Transverse colon (tissue), 4 donors: ENCODE measurements at regions not wholly inside any gene's neighbourhood (a gene's known extent, or its start where the extent isn't known, plus 50 kb on each side); places are given as distances from the start of the nearest gene placed in this dataset.

Source experiments
- DNase-seq: peaks from one replicate; pipeline ENCODE4 v3.0.0-alpha.2; 2019
- H3K27ac ChIP-seq, 4 donors: fragments of 200-600 bp; sonication (generic); 2 replicates each; pipeline ENCODE4 v1.5.1; 2016 to 2018; ENCODE audit warnings: inconsistent platforms in 4 of 4
- H3K27me3 ChIP-seq: fragments of 200-600 bp; sonication (generic); 2 replicates; pipeline ENCODE4 v1.5.1; 2017; ENCODE audit warnings: inconsistent platforms
- H3K36me3 ChIP-seq, 4 donors: fragments of 200-600 bp; sonication (generic); 2 replicates each; pipeline ENCODE4 v1.5.1; 2017 to 2019; ENCODE audit warnings: inconsistent platforms in 4 of 4
- H3K4me1 ChIP-seq, 4 donors: fragments of 200-600 bp; sonication (generic); 2 replicates each; pipeline ENCODE4 v1.5.1; 2017 to 2020; ENCODE audit warnings: inconsistent platforms in 4 of 4
- H3K4me3 ChIP-seq, 4 donors: fragments of 200-600 bp; sonication (generic); 1 replicate in 1 of 4; 2 replicates in 3 of 4; pipeline versions ENCODE4 v1.5.1 to v1.6.1; 2017 to 2019; ENCODE audit warnings: inconsistent platforms in 4 of 4
- H3K9me3 ChIP-seq, 2 donors: fragments of 200-600 bp; sonication (generic); 2 replicates each; pipeline ENCODE4 v1.5.1; 2017 to 2019; ENCODE audit warnings: inconsistent platforms in 2 of 2
- EP300 ChIP-seq: sonication (generic); formaldehyde crosslinking; IDR thresholded peaks from one replicate; pipeline ENCODE4 v1.6.1; 2017; ENCODE audit warnings: antibody characterized with exemption, low read depth
- POLR2A ChIP-seq: fragments of 450-650 bp; IDR thresholded peaks from one replicate; pipeline ENCODE4 v1.6.1; 2016; ENCODE audit warnings: antibody characterized with exemption, mild to moderate bottlenecking, moderate library complexity
- POLR2AphosphoS5 ChIP-seq, 3 donors: sonication (generic); formaldehyde crosslinking; IDR thresholded peaks; one replicate each; pipeline ENCODE4 v1.6.1; 2016; ENCODE audit warnings: antibody characterized with exemption in 3 of 3
- WGBS, 2 donors: methylation state at CpG; one replicate each; pipeline ENCODE4 v1.1.5; 2018; ENCODE audit warnings: low coverage in 1 of 2; 5-methylcytosine and 5-hydroxymethylcytosine counted together
- in situ Hi-C, 4 donors: fragments of 200-750 bp; cut with MboI; loops; one replicate each; pipeline versions ENCODE4 v1.15.0 to v1.15.1; 2017; ENCODE audit warnings: low sequenced_read_pairs in 3 of 4, low pct_ligation_motif_present in 1 of 4, low pct_unique_long_range_greater_than_20kb in 1 of 4
- intact Hi-C: fragments of 100-400 bp; cut with DNase I; formaldehyde crosslinking; loops from one replicate; pipeline ENCODE4 v1.15.1; 2023; ENCODE audit warnings: low total_unique reads
- TF ChIP-seq, protein P1 (sequence below), 5 experiments: fragments of 200-600 bp in 3 of 5; fragments of 450-650 bp in 2 of 5; sonication (generic) in 3 of 5; IDR thresholded peaks; 1 replicate in 2 of 5; 2 replicates in 3 of 5; pipeline ENCODE4 v1.5.1; 2016 to 2017; ENCODE audit warnings: antibody characterized with exemption in 5 of 5, inconsistent platforms in 3 of 5, mild to moderate bottlenecking in 2 of 5, moderate library complexity in 1 of 5

DNA sequence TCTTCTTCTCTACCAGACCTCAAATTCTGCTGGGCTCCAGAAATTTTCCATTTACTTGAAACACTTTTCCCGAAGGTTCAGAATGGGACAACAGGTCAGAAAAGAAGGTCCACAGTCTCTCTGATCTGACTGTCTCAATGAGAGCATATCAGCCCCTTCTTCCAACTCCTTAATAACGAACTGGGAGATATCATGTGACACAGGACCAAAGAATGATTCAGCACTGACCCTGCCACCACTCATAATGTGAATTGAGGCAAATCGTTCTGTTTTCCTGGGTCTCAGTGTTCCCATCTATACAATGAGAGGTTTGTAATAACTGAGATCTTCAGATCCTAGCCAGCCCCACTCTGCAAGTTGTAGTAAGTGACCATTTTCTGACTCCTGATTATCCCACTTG is 500.5 kb downstream of the NTRK3 start:
- H3K27ac ChIP-seq: no peak overlapping the region
- intact Hi-C loops: no loop called here
- H3K4me1 ChIP-seq: peaks cover 0 to 7% (median 0%) of the 10 kb centered on the region in 4 donors
- TF ChIP-seq, protein P1, sequence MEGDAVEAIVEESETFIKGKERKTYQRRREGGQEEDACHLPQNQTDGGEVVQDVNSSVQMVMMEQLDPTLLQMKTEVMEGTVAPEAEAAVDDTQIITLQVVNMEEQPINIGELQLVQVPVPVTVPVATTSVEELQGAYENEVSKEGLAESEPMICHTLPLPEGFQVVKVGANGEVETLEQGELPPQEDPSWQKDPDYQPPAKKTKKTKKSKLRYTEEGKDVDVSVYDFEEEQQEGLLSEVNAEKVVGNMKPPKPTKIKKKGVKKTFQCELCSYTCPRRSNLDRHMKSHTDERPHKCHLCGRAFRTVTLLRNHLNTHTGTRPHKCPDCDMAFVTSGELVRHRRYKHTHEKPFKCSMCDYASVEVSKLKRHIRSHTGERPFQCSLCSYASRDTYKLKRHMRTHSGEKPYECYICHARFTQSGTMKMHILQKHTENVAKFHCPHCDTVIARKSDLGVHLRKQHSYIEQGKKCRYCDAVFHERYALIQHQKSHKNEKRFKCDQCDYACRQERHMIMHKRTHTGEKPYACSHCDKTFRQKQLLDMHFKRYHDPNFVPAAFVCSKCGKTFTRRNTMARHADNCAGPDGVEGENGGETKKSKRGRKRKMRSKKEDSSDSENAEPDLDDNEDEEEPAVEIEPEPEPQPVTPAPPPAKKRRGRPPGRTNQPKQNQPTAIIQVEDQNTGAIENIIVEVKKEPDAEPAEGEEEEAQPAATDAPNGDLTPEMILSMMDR (IDR thresholded peaks at IDR 0.05): no peak
- TF ChIP-seq POLR2AphosphoS5 (IDR thresholded peaks at IDR 0.05) (no peak), POLR2A (no peak), EP300 (no peak)
- in situ Hi-C loops: no loop called here
- no peaks in the 10 kb centered on the region for H3K9me3 ChIP-seq
- no peaks in the 10 kb centered on the region for H3K27me3 ChIP-seq
- WGBS, 2 donors: 65 to 73% methylated on average over 3 of the region's 3 CpGs
- no peak overlapping the region for H3K4me3 ChIP-seq
- no peaks in the 10 kb centered on the region for H3K36me3 ChIP-seq
- DNase-seq: no peak

DNA sequence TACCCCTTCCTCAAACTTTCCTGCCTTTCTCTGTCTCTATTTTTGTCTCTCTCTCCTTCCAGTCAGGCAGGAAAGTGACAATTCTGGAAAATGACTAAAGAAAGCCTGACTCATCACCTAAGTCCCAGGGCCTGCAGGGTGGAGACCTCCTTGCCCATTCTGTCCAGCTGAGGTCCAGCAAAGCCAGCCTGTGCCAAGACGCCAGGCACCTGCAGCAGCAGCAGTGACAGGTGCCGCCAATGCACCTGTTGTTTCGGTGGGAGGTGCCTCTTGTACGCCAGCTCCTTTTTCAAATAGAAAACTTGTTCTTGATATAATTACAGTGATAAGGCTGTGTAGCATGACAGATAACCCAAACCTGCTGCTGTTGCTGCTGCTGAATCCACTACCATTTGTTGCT is 501.3 kb downstream of the NTRK3 start:
- Histone ChIP-seq H3K27ac (no peak overlapping the region), H3K9me3 (no peaks in the 10 kb centered on the region), H3K4me1 (peaks cover 0 to 7% (median 0%) of the 10 kb centered on the region in 4 donors), H3K4me3 (no peak overlapping the region), H3K36me3 (no peaks in the 10 kb centered on the region), H3K27me3 (no peaks in the 10 kb centered on the region)
- no peak for DNase-seq
- TF ChIP-seq POLR2AphosphoS5 (IDR thresholded peaks at IDR 0.05): no peak
- in situ Hi-C loops: no loop called here
- intact Hi-C loops: no loop called here
- WGBS, 2 donors: 51% methylated on average over 4 of the region's 4 CpGs; no CpG with 5 or more reads in 1 of the 2 donors

DNA sequence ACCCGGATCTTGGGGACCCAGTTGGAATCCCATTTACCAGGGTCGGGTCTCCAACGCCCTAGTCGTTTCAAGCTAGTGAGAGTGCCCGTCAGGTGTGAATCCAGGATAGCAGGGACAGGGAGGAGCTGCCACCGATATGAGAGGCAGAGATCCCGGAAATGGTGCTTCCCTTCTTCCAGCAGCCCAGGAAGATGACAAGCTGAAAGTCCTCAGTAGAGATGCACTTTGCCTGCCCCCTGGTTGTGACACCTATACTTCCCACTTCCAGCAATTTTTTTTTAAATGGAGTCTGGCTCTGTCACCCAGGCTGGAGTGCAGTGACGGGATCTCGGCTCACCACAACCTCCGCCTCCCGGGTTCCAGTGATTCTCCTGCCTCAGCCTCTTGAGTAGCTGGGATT is 503.0 kb downstream of the NTRK3 start:
- no peak for DNase-seq
- 83 to 95% methylated on average over 4 to 11 of the region's 11 CpGs for WGBS, 2 donors
- H3K9me3 ChIP-seq: no peaks in the 10 kb centered on the region
- TF ChIP-seq POLR2A (no peak), POLR2AphosphoS5 (IDR thresholded peaks at IDR 0.05) (no peak), EP300 (no peak)
- TF ChIP-seq, protein P1 (IDR thresholded peaks at IDR 0.05): no peak
- H3K4me1 ChIP-seq: peaks cover 0 to 7% (median 0%) of the 10 kb centered on the region in 4 donors
- intact Hi-C loops (no loop called here), in situ Hi-C loops (no loop called here)
- no peaks in the 10 kb centered on the region for H3K36me3 ChIP-seq
- H3K27ac ChIP-seq: no peak overlapping the region
- H3K4me3 ChIP-seq: no peak overlapping the region
- H3K27me3 ChIP-seq: no peaks in the 10 kb centered on the region

DNA sequence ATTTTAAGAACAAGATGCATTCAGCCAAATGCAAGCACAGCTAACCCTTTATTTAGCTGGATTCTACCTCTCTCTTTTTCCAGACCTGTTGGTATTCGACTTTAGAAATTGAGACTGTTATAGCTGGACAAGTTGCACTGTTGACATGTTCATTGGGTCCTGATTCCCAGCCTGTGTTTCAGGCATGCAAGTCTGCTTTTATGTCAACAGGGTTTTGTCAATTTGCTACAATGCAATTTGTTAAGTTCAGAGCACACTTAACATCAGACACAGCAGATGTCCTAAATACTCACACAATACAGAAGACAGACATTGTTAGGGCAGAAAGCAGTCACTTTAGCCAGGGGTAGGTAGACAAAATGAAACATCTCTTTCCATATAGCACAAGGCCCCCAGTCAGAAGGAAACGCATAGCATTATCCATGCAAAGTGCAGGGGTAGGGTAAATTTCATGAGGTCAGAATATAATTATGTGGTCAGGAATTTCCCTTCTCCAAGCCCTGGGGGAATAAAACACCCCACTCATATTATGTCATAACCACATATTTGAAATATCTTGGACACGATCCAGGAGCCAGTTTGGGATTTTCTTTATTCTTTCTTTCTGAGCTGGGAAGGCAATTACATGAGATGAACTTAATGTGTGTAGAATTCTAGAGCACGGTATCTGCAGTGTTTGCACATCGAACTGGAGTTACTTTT is 504.1 kb downstream of the NTRK3 start:
- Histone ChIP-seq H3K9me3 (no peaks in the 10 kb centered on the region), H3K4me1 (peaks cover 0 to 7% (median 0%) of the 10 kb centered on the region in 4 donors), H3K27ac (no peak overlapping the region), H3K27me3 (no peaks in the 10 kb centered on the region), H3K36me3 (no peaks in the 10 kb centered on the region), H3K4me3 (no peak overlapping the region)
- TF ChIP-seq EP300 (no peak), POLR2A (no peak), POLR2AphosphoS5 (IDR thresholded peaks at IDR 0.05) (no peak)
- TF ChIP-seq, protein P1 (IDR thresholded peaks at IDR 0.05): no peak
- WGBS, 2 donors: 33 to 34% methylated on average over 4 to 5 of the region's 5 CpGs
- DNase-seq: no peak
- in situ Hi-C loops (no loop called here), intact Hi-C loops (no loop called here)

DNA sequence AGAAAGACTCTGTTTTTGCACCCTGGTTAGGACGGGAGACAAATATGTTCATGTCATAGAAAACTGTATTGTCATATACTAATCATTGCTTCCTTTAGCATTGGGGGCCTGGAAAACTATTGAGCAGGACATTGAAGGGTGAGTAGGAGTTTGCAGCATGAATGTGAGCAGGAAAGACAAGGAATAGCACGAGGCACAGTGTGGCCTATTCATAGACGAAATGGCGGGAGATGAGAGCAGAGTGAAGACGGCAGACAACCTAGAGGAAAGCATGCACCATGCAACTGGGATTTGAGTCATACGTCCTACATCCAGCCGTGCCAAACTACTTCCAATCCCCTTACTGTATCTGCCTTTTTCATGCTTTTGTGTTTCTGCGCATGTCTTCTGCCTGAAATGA is 508.1 kb downstream of the NTRK3 start:
- H3K27me3 ChIP-seq: no peaks in the 10 kb centered on the region
- no peaks in the 10 kb centered on the region for H3K9me3 ChIP-seq
- H3K4me1 ChIP-seq: peaks cover 0 to 7% (median 0%) of the 10 kb centered on the region in 4 donors
- TF ChIP-seq, protein P1 (IDR thresholded peaks at IDR 0.05): no peak
- TF ChIP-seq EP300: no peak
- TF ChIP-seq POLR2AphosphoS5 (IDR thresholded peaks at IDR 0.05): no peak
- no peak for TF ChIP-seq POLR2A
- no peak overlapping the region for H3K27ac ChIP-seq
- H3K36me3 ChIP-seq: no peaks in the 10 kb centered on the region
- H3K4me3 ChIP-seq: no peak overlapping the region
- WGBS, 2 donors: 86 to 89% methylated on average over 6 to 8 of the region's 8 CpGs
- intact Hi-C loops (no loop called here), in situ Hi-C loops (no loop called here)
- DNase-seq: no peak
